ENCODE measurements at regions not wholly inside any gene's neighbourhood (a gene's known extent, or its start where the extent isn't known, plus 50 kb on each side); places are given as distances from the start of the nearest gene placed in this dataset.

- TF ChIP-seq CTCF (IDR thresholded peaks at IDR 0.05; ENCODE audit: borderline replicate concordance, extremely low read depth, low read length, poor library complexity, severe bottlenecking), result no peak
- no peak for TF ChIP-seq EZH2 (IDR thresholded peaks at IDR 0.05; ENCODE audit: borderline replicate concordance, low read depth, low read length, severe bottlenecking)
Measured at GRCh38 chr14:36438883-36439282, 81.1 kb downstream of the NKX2-1 start.

Data from DND-41 (cell line).